IgD-negative memory B cell (primary cell): ENCODE measurements at regions not wholly inside any gene's neighbourhood (a gene's known extent, or its start where the extent isn't known, plus 50 kb on each side); places are given as distances from the start of the nearest gene placed in this dataset.
"Not testable (repeated sequence)": the region's sequence is repeated elsewhere in the genome, so short reads cannot be mapped to it uniquely, and the experiment has no call there.

Experiments used
- H3K27ac Mint-ChIP-seq, 3 donors: one replicate each; pipeline ENCODE4 v1.8.0; 2020 to 2022; ENCODE audit warnings: mild to moderate bottlenecking in 3 of 3, mixed read lengths in 3 of 3, moderate library complexity in 1 of 3
- H3K27me3 Mint-ChIP-seq: one replicate; pipeline ENCODE4 v1.8.0; 2021; ENCODE audit warnings: mixed read lengths
- H3K36me3 Mint-ChIP-seq: one replicate; pipeline ENCODE4 v1.8.0; 2020; ENCODE audit warnings: mild to moderate bottlenecking, mixed read lengths
- H3K4me1 Mint-ChIP-seq, 3 donors: one replicate each; pipeline ENCODE4 v1.8.0; 2020 to 2022; ENCODE audit warnings: mixed read lengths in 3 of 3, mild to moderate bottlenecking in 1 of 3
- H3K4me3 Mint-ChIP-seq, 4 donors: one replicate each; pipeline ENCODE4 v1.8.0; 2020 to 2022; ENCODE audit warnings: mild to moderate bottlenecking in 4 of 4, mixed read lengths in 4 of 4, moderate library complexity in 3 of 4
- H3K9me3 Mint-ChIP-seq, 3 donors: one replicate each; pipeline ENCODE4 v1.8.0; 2020 to 2021; ENCODE audit warnings: mixed read lengths in 3 of 3, mild to moderate bottlenecking in 1 of 3

- Mint-ChIP-seq H3K27ac (no peak overlapping the region), H3K36me3 (peaks cover 4% of the 10 kb centered on the region), H3K4me1 (no peaks in the 10 kb centered on the region), H3K27me3 (no peaks in the 10 kb centered on the region), H3K9me3 (no peaks in the 10 kb centered on the region), H3K4me3 (peak overlapping the region in 1 of 4 donors; percentile 65)
Measured at GRCh38 chr1:104073463-104073902, 323.8 kb downstream of the AMY1C start.

DNA sequence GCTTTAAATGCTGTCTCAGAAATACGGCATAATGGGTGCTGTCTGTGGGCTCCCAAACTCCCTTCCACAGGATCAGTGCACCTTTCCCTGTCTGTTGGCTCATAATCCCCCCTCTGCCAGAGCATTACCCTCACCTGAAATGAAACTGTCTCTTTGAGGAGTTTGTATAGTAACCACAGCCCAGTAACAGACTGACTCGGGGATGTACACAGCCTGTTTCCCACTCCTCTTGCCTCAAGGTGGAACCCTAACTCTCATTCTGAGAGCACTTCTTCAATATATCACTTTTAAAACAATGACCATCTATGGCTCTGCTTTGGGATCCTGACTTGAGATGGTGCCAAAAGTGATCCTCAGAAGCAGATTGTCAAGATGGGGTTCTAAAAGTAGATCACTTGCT is 332.5 kb downstream of the AMY1C start:
- Mint-ChIP-seq H3K4me3 (no peak overlapping the region), H3K27me3 (peaks cover 2% of the 10 kb centered on the region), H3K9me3 (no peaks in the 10 kb centered on the region), H3K4me1 (peaks cover 0 to 4% (median 0%) of the 10 kb centered on the region in 3 donors), H3K27ac (no peak overlapping the region), H3K36me3 (no peaks in the 10 kb centered on the region)

DNA sequence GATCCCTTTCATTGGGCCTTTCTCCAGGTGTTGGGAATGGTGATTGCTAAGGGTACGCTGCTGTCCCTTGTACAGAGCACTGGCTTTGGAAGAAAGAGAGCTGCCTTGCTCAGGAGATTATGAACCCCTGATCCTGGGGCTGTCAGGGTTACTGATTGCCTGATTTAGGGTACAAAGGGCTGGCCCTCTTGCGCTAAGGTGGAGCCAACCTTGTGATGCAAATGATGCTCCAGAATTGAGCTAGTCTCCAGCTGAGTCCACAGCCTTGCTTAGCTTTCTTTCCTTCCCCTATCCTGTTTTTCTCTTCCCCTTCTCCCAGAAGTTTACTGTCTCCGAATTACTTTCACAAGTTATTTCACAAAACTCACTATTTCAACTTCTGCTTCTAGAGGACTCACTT is 334.7 kb downstream of the AMY1C start:
- Mint-ChIP-seq H3K27ac (no peak overlapping the region), H3K4me3 (no peak overlapping the region), H3K9me3 (no peaks in the 10 kb centered on the region), H3K27me3 (peaks cover 2% of the 10 kb centered on the region), H3K4me1 (peaks cover 0 to 4% (median 0%) of the 10 kb centered on the region in 3 donors), H3K36me3 (no peaks in the 10 kb centered on the region)

DNA sequence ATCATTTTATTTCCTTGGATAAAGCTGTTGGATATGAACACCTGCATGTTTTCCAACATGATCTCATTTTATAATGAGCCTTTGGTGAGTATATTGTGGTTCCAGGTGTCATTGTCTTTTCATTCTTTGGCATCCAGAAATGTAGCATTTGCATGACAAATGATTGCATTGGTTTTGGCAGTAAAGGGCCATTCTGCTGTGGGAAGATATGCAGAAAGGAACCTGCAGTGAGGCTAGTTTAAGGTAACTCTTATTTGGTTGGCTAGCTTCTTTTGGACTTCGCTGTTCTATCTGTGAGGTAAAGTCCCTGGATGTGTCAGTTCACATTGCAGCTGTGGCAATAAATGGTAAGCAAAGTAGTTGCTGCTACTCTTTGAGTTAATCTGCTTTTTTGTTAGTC is 343.0 kb downstream of the AMY1C start:
- Mint-ChIP-seq H3K36me3 (no peaks in the 10 kb centered on the region), H3K27ac (no peak overlapping the region), H3K4me1 (no peaks in the 10 kb centered on the region), H3K9me3 (peaks cover 0 to 3% (median 0%) of the 10 kb centered on the region in 3 donors), H3K4me3 (no peak overlapping the region), H3K27me3 (no peaks in the 10 kb centered on the region)

GRCh38 chr1:104098837-104099236 is 349.1 kb downstream of the AMY1C start:
- no peak overlapping the region for H3K4me3 Mint-ChIP-seq
- no peaks in the 10 kb centered on the region for H3K27me3 Mint-ChIP-seq

DNA sequence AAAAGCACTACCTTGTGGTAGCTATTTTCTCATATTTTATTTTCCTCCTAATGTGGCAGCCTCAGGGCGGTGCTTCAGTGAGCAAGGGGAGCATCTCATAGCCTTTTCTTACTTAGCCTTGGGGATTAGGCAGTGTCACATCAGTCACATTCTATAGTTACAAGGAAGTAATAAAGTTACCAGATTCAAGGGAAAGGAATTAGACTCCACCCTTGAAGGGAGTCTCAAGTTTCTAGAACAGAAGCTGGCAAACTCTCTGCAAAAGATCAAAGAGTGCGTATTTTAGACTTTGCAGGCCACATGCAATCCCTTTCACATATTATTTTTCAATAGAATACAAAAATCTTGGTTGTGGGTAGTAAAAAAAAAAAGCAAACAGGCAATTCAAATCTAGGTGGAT is 350.4 kb downstream of the AMY1C start:
- Mint-ChIP-seq H3K36me3 (no peaks in the 10 kb centered on the region), H3K27me3 (no peaks in the 10 kb centered on the region), H3K4me1 (peaks cover 9 to 12% (median 11%) of the 10 kb centered on the region in 3 donors), H3K9me3 (peaks cover 0 to 3% (median 0%) of the 10 kb centered on the region in 3 donors), H3K27ac (no peak overlapping the region), H3K4me3 (peak overlapping the region in 1 of 4 donors; percentile 23)

More at GRCh38 chr1:104098837-104099236, 349.1 kb downstream of the AMY1C start:
- H3K9me3 Mint-ChIP-seq: peaks cover 0 to 3% (median 0%) of the 10 kb centered on the region in 3 donors
- peaks cover 0 to 2% (median 0%) of the 10 kb centered on the region in 3 donors for H3K4me1 Mint-ChIP-seq
- no peak overlapping the region for H3K27ac Mint-ChIP-seq
- H3K36me3 Mint-ChIP-seq: no peaks in the 10 kb centered on the region

- Mint-ChIP-seq H3K4me3 (no peak overlapping the region), H3K36me3 (no peaks in the 10 kb centered on the region), H3K4me1 (peaks cover 9 to 13% (median 11%) of the 10 kb centered on the region in 3 donors), H3K27me3 (no peaks in the 10 kb centered on the region), H3K27ac (no peak overlapping the region), H3K9me3 (no peaks in the 10 kb centered on the region)
Measured at GRCh38 chr1:104105465-104105864, 355.8 kb downstream of the AMY1C start.

GRCh38 chr1:104120525-104120924 is 370.8 kb downstream of the AMY1C start:
- no peaks in the 10 kb centered on the region for H3K36me3 Mint-ChIP-seq

GRCh38 chr1:104121271-104121670 is 371.6 kb downstream of the AMY1C start:
- H3K4me1 Mint-ChIP-seq: peaks cover 0 to 2% (median 0%) of the 10 kb centered on the region in 3 donors
- H3K4me3 Mint-ChIP-seq: no peak overlapping the region
- H3K36me3 Mint-ChIP-seq: no peaks in the 10 kb centered on the region
- no peaks in the 10 kb centered on the region for H3K9me3 Mint-ChIP-seq
- no peak overlapping the region for H3K27ac Mint-ChIP-seq
- H3K27me3 Mint-ChIP-seq: no peaks in the 10 kb centered on the region

More at GRCh38 chr1:104120525-104120924, 370.8 kb downstream of the AMY1C start:
- Mint-ChIP-seq H3K4me3 (no peak overlapping the region), H3K9me3 (no peaks in the 10 kb centered on the region), H3K27ac (no peak overlapping the region), H3K4me1 (peaks cover 0 to 2% (median 0%) of the 10 kb centered on the region in 3 donors), H3K27me3 (no peaks in the 10 kb centered on the region)

DNA sequence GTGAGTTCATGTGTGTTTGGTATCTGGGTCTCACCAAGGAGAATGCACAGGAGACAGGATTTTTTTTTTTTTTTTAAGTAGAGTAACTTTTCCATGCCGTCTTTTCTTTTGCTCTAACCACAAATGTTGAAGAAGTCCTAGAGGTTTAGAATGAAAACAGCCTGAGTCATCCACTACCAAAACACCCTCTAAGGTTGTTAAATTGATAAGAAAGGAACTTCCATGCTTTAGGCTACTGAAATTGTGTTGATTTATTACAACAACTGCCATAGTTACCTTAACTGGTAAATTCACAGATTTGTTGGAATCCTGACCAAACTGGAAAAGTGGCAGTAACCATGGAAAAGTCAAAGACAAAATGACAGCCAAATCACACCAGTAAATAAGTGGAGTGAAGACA is 375.6 kb downstream of the AMY1C start:
- H3K4me3 Mint-ChIP-seq: no peak overlapping the region
- H3K27me3 Mint-ChIP-seq: no peaks in the 10 kb centered on the region
- H3K36me3 Mint-ChIP-seq: no peaks in the 10 kb centered on the region
- H3K9me3 Mint-ChIP-seq: no peaks in the 10 kb centered on the region
- H3K4me1 Mint-ChIP-seq: peaks cover 0 to 4% (median 2%) of the 10 kb centered on the region in 3 donors
- H3K27ac Mint-ChIP-seq: no peak overlapping the region

- Mint-ChIP-seq H3K9me3 (no peaks in the 10 kb centered on the region), H3K36me3 (no peaks in the 10 kb centered on the region), H3K4me1 (peaks cover 0 to 4% (median 2%) of the 10 kb centered on the region in 3 donors), H3K27ac (no peak overlapping the region), H3K4me3 (no peak overlapping the region), H3K27me3 (no peaks in the 10 kb centered on the region)
Measured at GRCh38 chr1:104125970-104126369, 376.3 kb downstream of the AMY1C start.

DNA sequence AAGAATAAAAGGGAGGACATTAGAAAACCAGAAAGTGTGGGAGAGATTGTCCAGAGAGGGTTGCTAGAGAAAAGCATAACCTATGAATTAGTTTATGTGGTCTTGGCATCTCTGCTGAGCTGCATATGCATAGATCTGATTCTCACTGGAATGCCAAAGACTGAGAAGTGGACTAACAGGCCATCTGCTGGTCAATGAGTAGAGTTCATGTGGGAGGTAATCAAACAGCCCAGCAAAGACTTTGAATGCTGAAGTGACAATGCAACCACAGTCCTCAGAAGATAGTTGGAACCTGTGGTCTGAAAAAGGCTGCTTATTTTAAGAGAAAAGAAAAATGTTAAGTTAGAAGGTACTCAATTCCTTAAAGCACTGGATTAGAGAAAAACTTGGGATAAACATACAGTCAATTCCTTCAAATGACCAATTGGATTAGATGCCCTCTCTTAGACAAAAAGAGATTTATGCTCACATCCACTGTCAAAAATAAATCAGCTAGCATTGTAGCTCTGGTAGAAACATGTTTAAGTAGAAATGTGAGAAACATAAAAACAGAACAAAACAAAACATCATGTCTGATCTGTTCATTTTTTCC is 382.8 kb downstream of the AMY1C start:
- Mint-ChIP-seq H3K36me3 (peaks cover 3% of the 10 kb centered on the region), H3K27me3 (no peaks in the 10 kb centered on the region), H3K9me3 (peaks cover 0 to 3% (median 2%) of the 10 kb centered on the region in 3 donors), H3K4me1 (peaks cover 0 to 4% (median 0%) of the 10 kb centered on the region in 3 donors), H3K27ac (no peak overlapping the region), H3K4me3 (no peak overlapping the region)

GRCh38 chr1:104135036-104135435 is 385.3 kb downstream of the AMY1C start:
- not testable (repeated sequence) for H3K36me3 Mint-ChIP-seq, H3K9me3 Mint-ChIP-seq, H3K4me3 Mint-ChIP-seq, H3K27me3 Mint-ChIP-seq, H3K27ac Mint-ChIP-seq, H3K4me1 Mint-ChIP-seq

DNA sequence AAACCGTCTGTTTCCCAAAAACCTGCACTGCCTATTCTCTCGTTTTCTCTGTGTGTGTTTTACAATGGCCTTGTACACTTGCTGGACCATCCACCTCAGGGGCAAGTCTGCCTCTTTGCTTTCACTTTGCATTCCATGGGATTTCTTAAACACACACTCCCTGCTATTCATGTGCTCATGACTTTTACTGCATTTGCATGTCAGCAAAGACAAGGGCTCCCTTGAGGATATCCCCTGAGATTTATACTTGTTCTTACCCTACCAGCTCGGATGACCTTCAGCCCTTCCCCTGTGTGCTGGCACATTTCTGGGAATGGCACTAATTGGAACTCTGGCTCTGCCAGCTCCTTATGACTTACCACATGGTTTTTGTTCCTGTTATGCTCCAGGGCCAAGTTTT is 386.9 kb downstream of the AMY1C start:
- peaks cover 1% of the 10 kb centered on the region for H3K27me3 Mint-ChIP-seq
- peaks cover 0 to 3% (median 2%) of the 10 kb centered on the region in 3 donors for H3K9me3 Mint-ChIP-seq
- no peak overlapping the region for H3K4me3 Mint-ChIP-seq
- H3K4me1 Mint-ChIP-seq: peaks cover 0 to 1% (median 0%) of the 10 kb centered on the region in 3 donors
- H3K27ac Mint-ChIP-seq: no peak overlapping the region
- H3K36me3 Mint-ChIP-seq: peaks cover 5% of the 10 kb centered on the region

- Mint-ChIP-seq H3K9me3 (peaks cover 0 to 7% (median 4%) of the 10 kb centered on the region in 3 donors), H3K4me1 (no peaks in the 10 kb centered on the region), H3K27me3 (no peaks in the 10 kb centered on the region), H3K4me3 (no peak overlapping the region), H3K36me3 (no peaks in the 10 kb centered on the region), H3K27ac (no peak overlapping the region)
Measured at GRCh38 chr1:104156738-104157137, 407.0 kb downstream of the AMY1C start.

DNA sequence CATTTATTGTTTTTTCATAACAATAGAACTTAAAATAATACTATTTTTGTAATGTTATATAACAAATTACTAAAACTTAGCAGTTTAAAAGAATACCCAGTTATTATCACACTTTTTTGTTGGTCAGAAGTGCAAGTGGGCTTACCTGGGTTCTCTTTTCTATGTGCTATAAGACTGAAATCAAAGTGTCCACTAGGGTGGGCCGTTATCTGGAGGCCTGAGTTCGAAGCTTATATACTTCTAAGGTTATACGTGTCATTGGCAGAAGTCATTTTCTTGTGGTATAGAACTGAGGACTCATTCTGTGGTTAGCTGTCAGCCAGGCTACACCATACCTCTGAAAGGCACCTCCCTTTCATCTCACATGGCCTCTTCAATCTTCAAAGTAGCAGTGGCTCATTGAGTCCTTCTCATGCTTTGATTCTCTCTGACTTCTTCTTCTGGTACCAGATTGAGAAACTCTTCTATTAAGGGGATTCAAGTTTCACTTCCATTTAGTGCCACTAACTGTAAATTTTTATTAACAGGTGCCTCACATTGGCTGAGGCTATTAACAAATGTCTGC is 414.3 kb downstream of the AMY1C start:
- H3K9me3 Mint-ChIP-seq: peaks cover 2 to 5% (median 4%) of the 10 kb centered on the region in 3 donors
- H3K27me3 Mint-ChIP-seq: no peaks in the 10 kb centered on the region
- H3K27ac Mint-ChIP-seq: no peak overlapping the region
- no peaks in the 10 kb centered on the region for H3K36me3 Mint-ChIP-seq
- H3K4me1 Mint-ChIP-seq: peaks cover 5 to 8% (median 8%) of the 10 kb centered on the region in 3 donors
- no peak overlapping the region for H3K4me3 Mint-ChIP-seq
